ENCODE measurements at regions not wholly inside any gene's neighbourhood (a gene's known extent, or its start where the extent isn't known, plus 50 kb on each side); places are given as distances from the start of the nearest gene placed in this dataset.

- Histone ChIP-seq H3K4me3 (replicated peaks; ENCODE audit: insufficient read depth, low read length) (no peak overlapping the region), H3K27ac (replicated peaks) (no peak overlapping the region), H3K27me3 (ENCODE audit: insufficient read depth, poor library complexity, severe bottlenecking) (no peaks in the 10 kb centered on the region)
- DNase-seq (ENCODE audit: low read depth in 1 of 2, low spot score in 1 of 2), result no peak
- TF ChIP-seq, protein P1, sequence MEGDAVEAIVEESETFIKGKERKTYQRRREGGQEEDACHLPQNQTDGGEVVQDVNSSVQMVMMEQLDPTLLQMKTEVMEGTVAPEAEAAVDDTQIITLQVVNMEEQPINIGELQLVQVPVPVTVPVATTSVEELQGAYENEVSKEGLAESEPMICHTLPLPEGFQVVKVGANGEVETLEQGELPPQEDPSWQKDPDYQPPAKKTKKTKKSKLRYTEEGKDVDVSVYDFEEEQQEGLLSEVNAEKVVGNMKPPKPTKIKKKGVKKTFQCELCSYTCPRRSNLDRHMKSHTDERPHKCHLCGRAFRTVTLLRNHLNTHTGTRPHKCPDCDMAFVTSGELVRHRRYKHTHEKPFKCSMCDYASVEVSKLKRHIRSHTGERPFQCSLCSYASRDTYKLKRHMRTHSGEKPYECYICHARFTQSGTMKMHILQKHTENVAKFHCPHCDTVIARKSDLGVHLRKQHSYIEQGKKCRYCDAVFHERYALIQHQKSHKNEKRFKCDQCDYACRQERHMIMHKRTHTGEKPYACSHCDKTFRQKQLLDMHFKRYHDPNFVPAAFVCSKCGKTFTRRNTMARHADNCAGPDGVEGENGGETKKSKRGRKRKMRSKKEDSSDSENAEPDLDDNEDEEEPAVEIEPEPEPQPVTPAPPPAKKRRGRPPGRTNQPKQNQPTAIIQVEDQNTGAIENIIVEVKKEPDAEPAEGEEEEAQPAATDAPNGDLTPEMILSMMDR (IDR thresholded peaks at IDR 0.05; ENCODE audit: insufficient read depth, low read length), result no peak
- TF ChIP-seq GABPA (IDR thresholded peaks at IDR 0.05; ENCODE audit: low read depth), result no peak
- no peak for TF ChIP-seq REST (IDR thresholded peaks at IDR 0.05; ENCODE audit: insufficient replicate concordance, low read depth)
- no peak for TF ChIP-seq POLR2AphosphoS5 (IDR thresholded peaks at IDR 0.05; ENCODE audit: low read depth)
- no peak for TF ChIP-seq SPI1 (IDR thresholded peaks at IDR 0.05; ENCODE audit: borderline replicate concordance, low read depth)
Measured at GRCh38 chr1:98417820-98418219, 243.7 kb upstream of the SNX7 start.

- no peak for DNase-seq (ENCODE audit: low read depth in 1 of 2, low spot score in 1 of 2)
- no peak overlapping the region for H3K4me3 ChIP-seq (replicated peaks; ENCODE audit: insufficient read depth, low read length)
- TF ChIP-seq, protein P1 (IDR thresholded peaks at IDR 0.05; ENCODE audit: insufficient read depth, low read length), result no peak
- no peak for TF ChIP-seq POLR2AphosphoS5 (IDR thresholded peaks at IDR 0.05; ENCODE audit: low read depth)
- no peak for TF ChIP-seq SPI1 (IDR thresholded peaks at IDR 0.05; ENCODE audit: borderline replicate concordance, low read depth)
- TF ChIP-seq GABPA (IDR thresholded peaks at IDR 0.05; ENCODE audit: low read depth), result no peak
- TF ChIP-seq REST (IDR thresholded peaks at IDR 0.05; ENCODE audit: insufficient replicate concordance, low read depth), result no peak
- H3K27ac ChIP-seq (replicated peaks), result no peak overlapping the region
- no peaks in the 10 kb centered on the region for H3K27me3 ChIP-seq (ENCODE audit: insufficient read depth, poor library complexity, severe bottlenecking)
Measured at GRCh38 chr1:98410082-98410481, 251.4 kb upstream of the SNX7 start.

GRCh38 chr1:98406352-98407088 lies 255.0 kb upstream of the SNX7 start:
- no peak for DNase-seq (ENCODE audit: low read depth in 1 of 2, low spot score in 1 of 2)
- no peak overlapping the region for H3K27ac ChIP-seq (replicated peaks)
- TF ChIP-seq GABPA (IDR thresholded peaks at IDR 0.05; ENCODE audit: low read depth), result no peak
- TF ChIP-seq POLR2AphosphoS5 (IDR thresholded peaks at IDR 0.05; ENCODE audit: low read depth), result no peak
- no peak for TF ChIP-seq SPI1 (IDR thresholded peaks at IDR 0.05; ENCODE audit: borderline replicate concordance, low read depth)
- TF ChIP-seq REST (IDR thresholded peaks at IDR 0.05; ENCODE audit: insufficient replicate concordance, low read depth), result no peak
- TF ChIP-seq, protein P1 (IDR thresholded peaks at IDR 0.05; ENCODE audit: insufficient read depth, low read length), result no peak
- H3K27me3 ChIP-seq (ENCODE audit: insufficient read depth, poor library complexity, severe bottlenecking), result no peaks in the 10 kb centered on the region
- no peak overlapping the region for H3K4me3 ChIP-seq (replicated peaks; ENCODE audit: insufficient read depth, low read length)
